ENCODE measurements at regions not wholly inside any gene's neighbourhood (a gene's known extent, or its start where the extent isn't known, plus 50 kb on each side); places are given as distances from the start of the nearest gene placed in this dataset.
"Not testable (repeated sequence)": the region's sequence is repeated elsewhere in the genome, so short reads cannot be mapped to it uniquely, and the experiment has no call there.

DNA sequence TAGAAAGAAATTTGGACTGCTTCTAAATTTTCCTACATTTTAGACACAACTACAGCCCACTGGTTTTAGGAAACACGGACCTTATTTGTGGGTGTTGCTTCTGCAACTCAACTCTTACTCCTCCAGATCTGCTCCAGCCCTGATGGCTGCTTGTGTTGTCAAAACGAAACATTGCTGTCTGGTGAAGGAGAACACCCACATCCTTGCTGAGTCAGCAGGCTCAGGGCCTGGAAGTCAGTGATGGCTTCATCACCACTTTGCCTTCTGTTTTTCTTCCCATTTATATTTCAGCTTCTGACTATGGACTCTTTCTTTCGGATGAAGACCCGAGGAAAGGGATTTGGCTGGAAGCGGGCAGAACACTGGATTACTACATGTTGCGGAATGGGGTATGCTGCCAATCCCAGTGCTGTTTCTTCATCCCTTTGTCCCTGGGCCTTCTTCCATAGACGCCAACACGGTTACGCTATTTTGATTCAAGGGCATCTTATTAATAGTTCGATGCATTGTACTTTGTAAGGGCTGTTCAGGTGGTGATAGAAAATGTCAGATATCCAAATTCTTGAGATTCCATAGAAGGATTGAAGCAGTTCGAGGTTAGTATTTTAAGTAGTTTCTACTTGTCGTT lies 392.6 kb upstream of the TPM1 start:
- DNase-seq, result peak in 1 of 2 donors; percentile 3

DNA sequence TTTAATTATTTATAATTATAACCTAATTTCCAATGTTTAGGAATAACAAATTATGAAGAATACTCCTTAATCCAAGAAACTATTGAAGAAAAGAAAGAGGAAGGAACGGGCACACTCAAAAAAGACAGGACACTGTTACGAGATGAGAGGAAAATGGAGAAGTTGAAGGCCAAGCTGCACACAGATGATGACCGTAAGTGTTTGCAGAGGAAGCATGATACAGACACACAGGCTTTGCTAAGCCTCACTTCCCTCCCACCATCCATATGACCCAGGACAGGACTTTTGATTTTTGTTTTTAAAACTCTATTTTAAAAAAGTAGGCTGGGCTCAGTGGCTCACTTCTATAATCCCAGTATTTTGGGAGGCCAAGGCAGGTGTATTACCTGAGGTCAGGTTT lies 389.4 kb upstream of the TPM1 start:
- DNase-seq, result peak in 1 of 2 donors; percentile 5

DNA sequence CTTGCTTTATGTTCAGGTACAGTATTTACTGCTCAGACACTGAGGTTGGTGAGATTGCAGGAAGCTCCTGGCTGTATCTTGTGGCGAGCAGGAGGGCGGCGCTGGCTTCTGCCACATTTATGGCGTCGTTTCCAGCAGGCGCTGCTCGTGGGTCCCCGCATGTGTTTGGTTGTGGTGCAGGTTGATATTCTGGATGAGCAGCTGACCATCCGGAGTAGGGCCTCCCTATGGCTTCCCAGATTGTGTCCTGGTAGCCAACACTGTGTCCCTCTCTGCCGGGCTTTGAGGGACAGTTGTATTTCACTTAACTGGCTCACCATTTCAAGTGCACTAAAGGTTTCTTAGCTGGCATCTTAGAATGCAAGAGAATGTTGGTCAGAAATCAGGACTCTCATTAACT lies 386.5 kb upstream of the TPM1 start:
- DNase-seq, result no peak

DNA sequence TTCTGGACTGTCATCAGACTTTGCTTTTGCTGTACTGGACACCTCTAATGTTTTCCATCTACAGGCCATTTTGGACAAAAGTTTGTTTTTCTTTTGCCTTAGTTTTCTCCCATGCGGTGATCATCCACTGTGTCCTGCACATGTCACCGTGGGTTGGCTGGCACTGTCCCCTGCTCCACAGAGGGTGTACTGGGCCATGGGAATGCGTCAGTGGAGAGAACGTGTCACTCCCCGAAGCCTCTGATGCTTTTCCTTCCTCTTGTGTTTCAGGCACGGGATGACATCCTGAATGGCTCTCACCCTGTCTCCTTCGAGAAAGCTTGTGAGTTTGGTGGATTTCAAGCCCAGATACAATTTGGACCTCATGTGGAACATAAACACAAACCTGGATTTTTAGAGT lies 385.0 kb upstream of the TPM1 start:
- DNase-seq, result not testable (repeated sequence)

DNA sequence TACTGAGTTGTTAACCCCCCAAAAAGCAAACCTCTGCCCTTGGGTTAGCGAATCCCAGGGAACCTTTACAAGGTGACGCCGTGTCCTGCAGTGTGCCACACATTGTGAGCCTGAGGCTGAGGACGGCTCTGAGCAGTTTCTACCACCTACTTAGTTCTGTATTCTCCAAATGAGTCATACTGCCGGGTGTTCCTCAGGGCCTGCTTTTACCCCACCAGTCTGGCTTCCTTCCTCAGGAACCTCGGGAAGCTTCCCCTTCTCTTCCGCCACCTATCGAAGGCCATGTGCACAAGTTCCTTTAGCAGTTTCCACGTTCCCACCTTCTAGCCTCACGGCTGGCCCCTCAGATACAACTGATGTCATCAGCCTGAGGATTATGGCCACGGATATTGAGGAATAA lies 384.0 kb upstream of the TPM1 start:
- DNase-seq, result peak; percentile 9 to 29

DNA sequence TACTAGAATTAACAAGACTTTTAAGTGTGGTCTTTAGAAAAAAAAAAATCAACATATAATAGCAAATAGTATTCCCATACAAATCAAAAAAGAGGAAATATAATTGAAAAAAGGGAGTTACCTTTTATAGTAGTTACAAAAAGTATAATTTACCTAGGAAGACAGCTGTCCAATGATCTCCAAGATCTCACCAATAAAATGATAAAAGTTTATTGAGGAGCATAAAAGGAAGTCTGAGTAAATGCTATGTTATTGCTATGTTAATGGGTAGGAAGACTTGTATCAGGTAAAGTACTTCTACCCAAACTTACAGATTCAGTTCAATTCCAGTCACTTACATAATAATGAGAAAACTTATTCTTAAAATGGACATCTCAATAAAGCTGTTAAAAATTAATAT lies 379.0 kb upstream of the TPM1 start:
- no peak for DNase-seq

DNA sequence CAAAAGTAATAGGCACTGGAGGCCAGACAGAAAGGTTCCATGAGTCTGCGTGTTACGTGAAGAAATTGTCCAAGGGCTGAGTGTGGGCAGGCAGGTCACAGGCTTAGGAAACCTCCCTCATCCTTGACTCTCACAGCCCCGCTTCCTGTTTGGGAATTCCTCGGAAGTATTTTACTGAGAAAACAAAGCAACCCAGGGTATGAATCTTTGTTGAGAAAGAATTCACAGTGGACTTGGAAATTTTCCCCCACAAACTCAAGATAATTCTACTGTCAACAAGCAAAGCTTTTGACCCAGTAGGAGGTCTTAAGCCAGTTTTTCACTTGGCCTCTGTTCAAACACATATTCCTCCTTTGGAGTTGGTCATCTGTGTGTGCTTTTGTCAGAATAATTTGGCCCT lies 377.1 kb upstream of the TPM1 start:
- no peak for DNase-seq

DNA sequence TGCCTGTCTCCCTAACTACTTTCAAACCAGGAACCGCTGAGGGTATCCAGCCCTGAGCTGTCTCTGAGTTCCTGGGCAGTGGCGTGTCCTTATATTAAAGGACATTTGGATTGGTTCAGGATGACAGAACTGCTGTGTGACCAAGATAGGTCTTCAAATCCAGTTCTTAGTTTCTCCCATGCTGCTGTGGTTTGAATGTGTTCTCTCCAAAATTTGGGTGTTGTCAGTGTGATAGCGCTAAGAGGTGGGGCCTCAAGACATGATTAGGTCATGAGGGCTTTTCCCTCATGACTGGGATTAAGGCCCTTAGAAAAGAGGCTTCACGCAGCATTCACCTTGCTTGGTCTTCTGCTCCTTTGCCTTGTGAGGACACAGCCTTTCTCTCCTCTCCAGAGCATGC lies 376.5 kb upstream of the TPM1 start:
- DNase-seq, result no peak

DNA sequence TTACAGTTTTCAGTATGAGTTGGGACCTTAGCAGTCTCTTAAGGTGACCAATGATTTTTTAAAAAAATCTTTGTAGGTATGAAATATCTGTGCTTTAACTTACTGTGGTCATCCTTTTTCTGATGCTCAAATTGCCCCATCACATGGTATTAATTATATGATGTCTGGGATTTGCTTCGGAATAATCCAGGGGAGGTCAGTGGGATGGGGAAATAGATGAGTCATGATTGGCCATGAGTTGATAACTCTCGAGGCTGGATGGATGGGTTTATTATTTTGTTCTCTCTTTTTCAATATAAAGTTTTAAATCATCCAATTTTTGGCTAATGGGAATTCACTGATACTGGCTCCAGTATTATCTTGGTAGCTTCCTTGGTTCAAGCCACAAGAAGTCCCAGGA lies 370.3 kb upstream of the TPM1 start:
- no peak for DNase-seq

DNA sequence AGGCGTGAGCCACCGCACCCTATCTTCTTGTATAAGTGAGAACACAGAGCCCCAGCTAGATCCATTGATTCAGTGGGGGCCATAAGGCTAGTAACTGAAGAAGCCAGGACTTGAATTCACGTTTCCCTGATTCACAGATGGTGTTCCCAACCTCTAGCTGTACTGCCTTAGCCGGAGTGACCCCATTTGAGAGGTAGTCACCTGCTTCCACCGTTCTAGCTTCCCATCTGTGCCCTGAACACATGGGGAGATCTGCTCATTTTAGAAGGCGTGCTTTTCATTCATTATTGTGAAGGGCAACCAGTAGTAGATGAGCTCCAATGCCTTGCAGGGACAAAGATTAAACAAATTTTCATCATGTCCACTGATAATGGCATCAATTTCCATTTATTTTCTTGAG lies 365.7 kb upstream of the TPM1 start:
- no peak for DNase-seq

DNA sequence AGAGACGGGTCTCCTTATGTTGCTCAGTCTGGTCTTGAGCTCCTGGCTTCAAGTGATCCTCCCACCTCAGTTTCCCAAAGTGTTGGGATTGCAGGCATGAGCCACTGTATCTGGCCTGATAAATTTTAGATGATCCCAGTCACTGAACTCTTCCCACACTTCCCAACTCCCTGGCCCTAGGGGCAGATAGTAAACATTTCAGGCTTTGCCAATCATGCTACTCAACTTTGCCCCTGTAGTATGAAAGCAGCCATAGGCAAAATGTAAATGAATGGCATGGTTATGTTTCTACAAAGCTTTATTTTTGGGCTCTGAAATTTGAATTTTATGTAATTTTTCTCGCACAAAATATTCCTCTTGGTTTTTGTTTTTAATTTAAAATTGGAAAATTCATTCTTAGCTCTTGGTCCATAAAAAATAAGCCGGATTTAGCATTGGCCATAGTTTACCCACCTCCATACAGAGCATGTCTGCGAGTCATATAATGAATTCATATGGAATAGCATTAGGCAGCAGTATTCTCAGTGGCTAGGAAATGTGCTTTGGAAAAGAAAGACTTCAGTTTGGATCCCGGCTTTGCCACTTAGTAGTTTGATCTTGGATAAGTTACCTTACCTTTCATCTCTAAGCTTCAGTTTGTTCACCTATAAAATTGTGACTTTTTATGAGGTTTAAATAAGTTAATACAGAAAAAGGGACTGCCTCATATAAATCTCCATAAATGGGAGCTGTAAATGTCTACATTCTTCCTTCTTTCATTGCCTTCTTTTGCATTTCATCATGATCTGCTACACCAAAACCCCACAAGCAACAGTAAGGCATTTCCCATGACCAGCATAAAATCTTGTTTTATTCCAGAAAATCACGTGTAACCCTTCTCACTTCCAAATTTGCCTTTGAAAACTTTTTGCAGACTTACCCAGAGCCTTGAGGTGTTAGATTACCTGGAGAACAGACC lies 360.3 kb upstream of the TPM1 start:
- no peak for DNase-seq

DNA sequence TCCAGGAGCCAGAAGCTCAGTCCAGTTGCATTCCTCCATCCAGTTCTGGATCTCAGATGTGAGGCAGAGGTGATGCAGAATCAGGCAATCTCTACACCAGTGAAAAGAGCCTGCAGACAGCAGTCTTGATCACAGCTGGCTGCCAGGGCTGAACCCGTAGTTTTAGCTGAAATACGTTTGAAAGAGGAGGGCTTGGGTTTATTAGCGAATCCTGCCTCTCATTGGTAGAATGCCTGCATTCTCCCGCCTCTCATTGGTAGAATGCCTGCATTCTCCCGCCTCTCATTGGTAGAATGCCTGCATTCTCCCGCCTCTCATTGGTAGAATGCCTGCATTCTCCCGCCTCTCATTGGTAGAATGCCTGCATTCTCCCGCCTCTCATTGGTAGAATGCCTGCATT lies 359.4 kb upstream of the TPM1 start:
- not testable (repeated sequence) for DNase-seq

DNA sequence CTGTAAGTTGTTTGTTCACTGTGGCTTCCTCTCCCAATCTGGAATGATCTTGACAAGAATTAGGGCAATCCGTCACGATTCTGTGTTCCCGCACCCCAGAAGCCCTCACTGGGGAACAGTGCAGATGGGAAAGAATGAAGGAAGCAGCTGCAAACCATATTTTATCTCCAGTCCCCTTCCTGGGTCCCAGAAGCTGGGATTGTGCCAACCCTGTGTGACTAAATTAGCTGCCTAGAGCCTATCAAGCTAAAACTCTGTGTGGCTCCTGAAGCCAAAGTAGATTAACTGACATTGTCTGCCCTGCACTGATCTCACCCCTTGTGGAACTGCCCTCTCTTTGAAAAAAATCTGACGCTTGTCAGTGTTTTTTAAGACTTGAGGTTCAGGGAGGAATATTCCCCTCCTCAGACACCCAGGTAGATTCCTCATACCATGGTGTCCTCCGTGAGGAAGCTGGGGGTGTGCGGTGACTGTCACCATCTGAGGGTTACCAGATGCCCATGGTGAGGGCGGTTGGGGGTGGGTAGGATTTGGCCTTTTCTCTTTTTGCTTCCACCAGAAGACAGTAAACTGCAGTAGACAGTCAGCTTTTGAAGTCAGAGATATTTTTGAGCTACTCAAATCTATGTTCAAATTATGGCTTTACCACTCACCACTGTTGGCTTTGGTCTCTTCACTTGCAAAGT lies 358.3 kb upstream of the TPM1 start:
- DNase-seq, result no peak

DNA sequence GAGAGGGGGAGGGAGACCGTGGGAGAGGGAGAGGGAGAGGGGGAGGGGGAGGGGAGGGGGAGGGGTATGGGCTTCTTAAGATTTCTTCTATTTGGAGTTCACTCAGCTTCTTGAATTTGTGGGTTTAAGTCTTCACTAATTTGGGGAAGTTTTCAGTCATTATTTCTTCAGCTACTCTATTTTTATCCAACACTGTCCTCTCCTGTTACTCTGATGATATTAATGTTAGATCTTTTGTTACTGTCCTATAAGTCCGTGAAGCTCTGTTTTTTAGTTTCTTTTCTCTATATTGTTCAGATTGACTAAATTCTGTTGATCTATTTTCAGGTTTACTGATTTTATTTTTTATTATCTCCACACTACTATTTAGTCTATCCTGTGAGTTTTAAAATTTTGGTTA lies 351.5 kb upstream of the TPM1 start:
- DNase-seq, result no peak

DNA sequence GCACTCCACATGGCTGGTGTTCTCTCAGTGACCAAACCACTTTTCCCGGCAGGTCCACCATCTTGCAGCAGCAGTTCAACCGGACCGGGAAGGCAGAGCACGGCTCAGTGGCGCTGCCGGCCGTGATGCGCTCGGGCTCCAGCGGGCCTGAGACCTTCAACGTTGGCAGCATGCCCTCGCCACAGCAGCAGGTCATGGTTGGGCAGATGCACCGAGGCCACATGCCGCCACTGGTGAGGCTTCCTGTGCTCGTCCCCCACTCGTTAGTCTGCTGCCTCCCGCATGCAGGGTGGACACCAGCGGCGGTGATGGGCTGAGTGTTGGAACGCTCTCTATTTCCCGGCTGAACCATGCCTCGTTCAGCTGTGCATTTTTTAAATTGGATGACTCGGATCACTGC lies 344.9 kb upstream of the TPM1 start:
- no peak for DNase-seq

DNA sequence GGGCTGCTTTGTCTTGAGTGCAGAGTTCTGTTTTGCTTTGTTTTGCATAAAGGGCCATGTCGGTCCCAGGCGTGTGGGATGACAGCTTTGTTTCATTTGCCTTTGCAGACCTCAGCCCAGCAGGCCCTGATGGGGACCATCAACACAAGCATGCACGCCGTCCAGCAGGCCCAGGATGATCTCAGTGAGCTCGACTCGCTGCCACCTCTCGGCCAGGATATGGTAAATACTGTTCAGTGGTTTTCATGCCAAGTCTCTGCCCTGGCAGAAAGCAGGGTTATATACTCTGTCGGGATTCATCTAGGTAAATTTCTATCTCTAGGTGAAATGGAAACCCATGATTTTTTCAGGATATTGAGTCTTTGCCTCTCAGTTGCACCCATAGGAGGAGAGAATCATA lies 343.9 kb upstream of the TPM1 start:
- DNase-seq, result no peak

DNA sequence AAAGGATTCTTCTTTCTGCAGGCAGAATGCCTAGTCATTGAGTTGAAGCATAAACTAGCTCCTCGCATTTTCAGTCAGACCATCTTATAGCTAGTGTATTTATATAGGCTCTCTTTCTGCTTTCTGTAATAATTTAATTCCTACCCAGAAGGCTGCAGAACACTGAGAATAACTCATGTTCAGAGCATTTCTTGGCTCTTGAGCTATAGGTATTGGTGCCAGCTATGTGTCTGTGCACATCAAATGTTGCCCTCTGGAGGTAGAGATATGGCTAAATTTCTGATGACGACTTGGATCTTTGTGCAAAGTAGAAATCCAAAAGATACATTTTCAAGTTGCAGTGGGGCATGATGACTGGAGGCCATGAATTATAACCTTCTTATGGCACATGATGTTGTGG lies 336.2 kb upstream of the TPM1 start:
- no peak for DNase-seq

DNA sequence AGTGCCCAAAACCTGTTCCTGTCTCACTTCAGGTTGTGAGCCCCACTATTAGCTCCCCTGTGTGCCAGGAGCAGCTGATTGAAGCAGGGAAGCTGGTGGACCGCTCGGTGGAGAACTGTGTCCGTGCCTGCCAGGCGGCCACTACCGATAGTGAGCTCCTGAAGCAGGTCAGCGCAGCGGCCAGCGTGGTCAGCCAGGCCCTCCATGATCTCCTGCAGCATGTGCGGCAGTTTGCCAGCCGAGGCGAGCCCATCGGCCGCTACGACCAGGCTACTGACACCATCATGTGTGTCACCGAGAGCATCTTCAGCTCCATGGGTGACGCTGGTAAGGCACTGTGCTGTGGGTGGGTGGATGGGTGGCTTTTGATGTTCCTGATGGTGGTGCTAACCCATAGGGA lies 334.1 kb upstream of the TPM1 start:
- DNase-seq, result no peak

DNA sequence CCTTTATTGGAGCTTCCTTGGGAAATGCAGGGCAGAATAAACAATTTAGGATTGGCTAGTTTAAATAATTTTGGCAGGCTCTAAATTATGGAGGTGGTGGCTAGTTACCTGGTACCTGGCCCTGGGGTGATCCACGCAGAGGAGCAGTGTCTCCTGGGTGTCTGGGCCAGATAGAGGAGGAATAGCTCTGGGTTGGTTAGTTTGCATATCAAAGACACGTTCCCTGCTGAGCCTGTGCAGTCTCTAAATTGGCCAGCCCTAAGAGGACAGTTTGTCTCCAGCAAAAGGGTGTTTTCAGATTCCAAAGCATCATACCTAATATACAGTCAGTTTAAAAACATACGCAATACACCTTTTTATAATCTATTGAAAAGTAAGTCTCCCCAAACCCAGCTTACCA lies 333.3 kb upstream of the TPM1 start:
- no peak for DNase-seq

DNA sequence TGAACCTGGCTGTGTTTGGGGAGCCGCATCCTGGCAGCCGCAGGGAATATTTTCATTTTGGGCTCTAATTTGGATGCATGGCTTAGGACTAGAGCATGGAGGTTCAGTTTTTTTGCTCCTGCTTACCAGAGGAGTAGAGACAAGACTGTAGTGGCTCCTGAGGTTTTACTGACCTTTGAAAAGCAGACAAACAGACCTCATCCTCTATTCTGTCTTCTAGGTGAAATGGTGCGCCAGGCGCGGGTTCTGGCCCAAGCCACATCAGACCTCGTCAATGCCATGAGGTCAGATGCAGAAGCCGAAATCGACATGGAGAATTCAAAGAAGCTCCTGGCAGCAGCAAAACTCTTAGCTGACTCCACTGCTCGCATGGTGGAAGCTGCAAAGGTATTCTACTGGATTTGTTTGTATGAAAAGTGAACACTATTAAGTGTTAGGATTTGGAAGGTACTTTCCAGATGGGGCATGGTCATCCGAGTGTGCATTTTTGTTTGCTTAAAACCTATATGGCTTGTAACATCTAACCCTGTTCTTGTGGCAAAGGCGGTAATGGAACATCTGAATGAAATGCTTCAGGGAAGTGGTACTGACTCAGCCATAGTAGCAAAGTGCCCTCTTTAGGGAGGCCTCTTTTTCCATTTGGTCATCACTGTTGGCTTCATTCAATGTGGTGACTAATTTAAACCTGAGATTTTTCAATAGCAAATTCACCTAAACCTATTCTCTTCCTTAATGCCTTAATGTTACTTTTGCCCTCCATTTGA lies 330.7 kb upstream of the TPM1 start:
- no peak for DNase-seq

DNA sequence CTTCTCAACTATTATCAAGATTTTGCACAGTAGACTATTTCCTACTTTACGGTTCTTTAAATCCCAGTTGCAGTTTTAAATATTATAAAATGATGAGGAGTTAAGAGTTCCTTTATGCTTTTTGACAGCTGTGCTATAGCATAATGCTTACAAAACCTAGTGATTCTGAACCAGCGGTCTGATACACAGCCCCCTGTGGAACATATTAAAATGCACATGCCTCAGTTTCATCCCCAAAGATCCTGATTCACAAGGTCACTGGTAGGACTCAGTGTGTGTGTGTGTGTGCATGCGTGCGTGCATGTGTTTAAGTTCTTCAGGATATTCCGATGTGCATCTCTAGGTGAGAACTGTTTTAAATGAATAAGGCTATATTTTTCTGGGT lies 330.1 kb upstream of the TPM1 start:
- DNase-seq, result no peak

DNA sequence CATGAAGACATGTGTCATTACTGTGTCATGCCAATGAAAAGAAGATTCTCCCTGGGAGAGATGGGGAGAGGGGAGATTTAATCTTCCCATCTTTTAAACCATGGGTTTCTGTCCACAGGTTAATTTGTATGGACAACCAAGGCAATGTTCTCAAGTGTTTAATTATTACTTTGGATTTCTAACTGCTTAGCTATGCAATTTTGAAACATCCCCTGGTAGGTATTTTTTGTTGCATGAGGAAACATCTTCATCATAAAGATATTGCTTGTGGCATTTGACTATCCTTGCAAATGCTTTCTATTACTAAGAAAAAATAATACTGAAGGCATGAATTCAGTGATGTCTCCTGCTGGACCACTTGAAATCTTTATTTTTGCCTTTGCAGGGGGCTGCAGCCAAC lies 326.6 kb upstream of the TPM1 start:
- DNase-seq, result no peak

DNA sequence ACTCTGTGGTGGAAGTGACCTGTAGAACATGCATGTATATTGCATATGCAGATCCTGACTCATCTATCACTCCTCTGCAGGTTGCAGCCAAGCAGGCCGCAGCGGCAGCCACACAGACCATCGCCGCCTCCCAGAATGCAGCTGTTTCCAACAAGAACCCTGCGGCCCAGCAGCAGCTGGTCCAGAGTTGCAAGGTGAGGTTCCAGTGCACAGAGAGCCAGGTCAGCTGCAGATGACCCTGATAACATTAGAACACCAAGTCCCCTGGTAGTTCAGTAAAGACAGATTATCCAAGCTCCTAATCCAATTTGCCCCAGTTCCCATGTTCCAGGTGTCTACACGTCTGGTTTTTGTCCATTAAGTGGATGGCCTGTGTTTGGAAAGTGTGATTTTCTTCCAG lies 325.1 kb upstream of the TPM1 start:
- no peak for DNase-seq
